H9 (cell line): ENCODE measurements at regions not wholly inside any gene's neighbourhood (a gene's known extent, or its start where the extent isn't known, plus 50 kb on each side); places are given as distances from the start of the nearest gene placed in this dataset.

Experiments
- DNase-seq: peaks from one replicate; pipeline ENCODE4 v3.0.0-alpha.2; 2017
- H2AFZ ChIP-seq: one replicate; pipeline ENCODE4 v1.6.1; 2013; ENCODE audit warnings: mild to moderate bottlenecking, low read length, control low read depth, moderate library complexity
- H2AK5ac ChIP-seq: 2 replicates; pipeline ENCODE4 v1.6.1; 2013; ENCODE audit warnings: low read length, control low read depth, mixed read lengths; ENCODE audit not compliant: insufficient read length
- H2BK120ac ChIP-seq: one replicate; pipeline ENCODE4 v1.6.1; 2013; ENCODE audit warnings: low read depth, mild to moderate bottlenecking, low read length, control low read depth, inconsistent platforms; ENCODE audit not compliant: poor library complexity, severe bottlenecking
- H2BK12ac ChIP-seq: 2 replicates; pipeline ENCODE4 v1.6.1; 2013; ENCODE audit warnings: low read length, control low read depth, mixed read lengths, low read depth; ENCODE audit not compliant: insufficient read length
- H2BK15ac ChIP-seq: 2 replicates; pipeline ENCODE4 v1.6.1; 2013; ENCODE audit warnings: low read depth, low read length, control low read depth
- H2BK20ac ChIP-seq: one replicate; pipeline ENCODE4 v1.6.1; 2013; ENCODE audit warnings: low read depth, mild to moderate bottlenecking, low read length, control low read depth, inconsistent platforms; ENCODE audit not compliant: poor library complexity, severe bottlenecking
- H2BK5ac ChIP-seq: 2 replicates; pipeline ENCODE4 v1.6.1; 2013; ENCODE audit warnings: low read length, control low read depth, mixed read lengths; ENCODE audit not compliant: insufficient read length
- H3K14ac ChIP-seq: 2 replicates; pipeline ENCODE4 v1.6.1; 2013; ENCODE audit warnings: low read length, control low read depth; ENCODE audit not compliant: insufficient read depth
- H3K18ac ChIP-seq: 2 replicates; pipeline ENCODE4 v1.6.1; 2013; ENCODE audit warnings: low read depth, mild to moderate bottlenecking, mixed read lengths, low read length, control low read depth; ENCODE audit not compliant: insufficient read length
- H3K23ac ChIP-seq: 2 replicates; pipeline ENCODE4 v1.6.1; 2013; ENCODE audit warnings: low read length, control low read depth, mixed read lengths, low read depth; ENCODE audit not compliant: insufficient read length
- H3K23me2 ChIP-seq: 2 replicates; pipeline ENCODE4 v1.6.1; 2013; ENCODE audit warnings: low read depth, mild to moderate bottlenecking, mixed read lengths, low read length, control low read depth; ENCODE audit not compliant: insufficient read length, poor library complexity, severe bottlenecking
- H3K27ac ChIP-seq: 2 replicates; pipeline ENCODE4 v1.5.1; 2013; ENCODE audit warnings: low read length, control low read depth, mixed read lengths, low read depth; ENCODE audit not compliant: insufficient read length
- H3K27me3 ChIP-seq: 2 replicates; pipeline ENCODE4 v1.6.1; 2013; ENCODE audit warnings: low read length, control low read depth, inconsistent platforms; ENCODE audit not compliant: insufficient read depth
- H3K4ac ChIP-seq: 2 replicates; pipeline ENCODE4 v1.6.1; 2013; ENCODE audit warnings: low read depth, mild to moderate bottlenecking, control low read depth, inconsistent platforms, low read length, moderate library complexity
- H3K4me1 ChIP-seq: 2 replicates; pipeline ENCODE4 v1.6.1; 2013; ENCODE audit warnings: low read length, control low read depth, inconsistent platforms; ENCODE audit not compliant: insufficient read depth
- H3K4me2 ChIP-seq: 2 replicates; pipeline ENCODE4 v1.6.1; 2013; ENCODE audit warnings: low read length, control low read depth, mixed read lengths; ENCODE audit not compliant: insufficient read length, insufficient read depth
- H3K56ac ChIP-seq: 2 replicates; pipeline ENCODE4 v1.6.1; 2013; ENCODE audit warnings: low read depth, mild to moderate bottlenecking, mixed read lengths, low read length, control low read depth; ENCODE audit not compliant: insufficient read length
- H3K79me1 ChIP-seq: 2 replicates; pipeline ENCODE4 v1.6.1; 2013; ENCODE audit warnings: low read depth, mild to moderate bottlenecking, moderate library complexity, low read length, control low read depth, inconsistent platforms; ENCODE audit not compliant: insufficient read depth, poor library complexity, severe bottlenecking
- H3K79me2 ChIP-seq: 2 replicates; pipeline ENCODE4 v1.6.1; 2013; ENCODE audit warnings: low read length, control low read depth, inconsistent platforms; ENCODE audit not compliant: insufficient read depth
- H3K9ac ChIP-seq: 2 replicates; pipeline ENCODE4 v1.6.1; 2013; ENCODE audit warnings: low read length, control low read depth, mixed read lengths; ENCODE audit not compliant: insufficient read length; ENCODE audit errors: extremely low read depth
- H3K9me3 ChIP-seq: one replicate; pipeline ENCODE4 v1.6.1; 2013; ENCODE audit warnings: low read depth, low read length, inconsistent platforms; ENCODE audit not compliant: control insufficient read depth
- H3T11ph ChIP-seq: one replicate; pipeline ENCODE4 v1.6.1; 2013; ENCODE audit warnings: mild to moderate bottlenecking, low read length, control low read depth, inconsistent platforms
- H4K20me1 ChIP-seq: one replicate; pipeline ENCODE4 v1.6.1; 2013; ENCODE audit not compliant: control insufficient read depth, insufficient read length, insufficient read depth
- H4K5ac ChIP-seq: 2 replicates; pipeline ENCODE4 v1.6.1; 2013; ENCODE audit warnings: low read depth, mild to moderate bottlenecking, mixed read lengths, low read length, control low read depth; ENCODE audit not compliant: insufficient read length
- H4K8ac ChIP-seq: replicated peaks from 2 replicates; pipeline ENCODE4 v1.6.1; 2013; ENCODE audit warnings: low read length, control low read depth, mixed read lengths, low read depth; ENCODE audit not compliant: insufficient read length
- H4K91ac ChIP-seq: 2 replicates; pipeline ENCODE4 v1.6.1; 2013; ENCODE audit warnings: low read depth, mild to moderate bottlenecking, moderate library complexity, mixed read lengths, low read length, control low read depth; ENCODE audit not compliant: insufficient read length
- H3K27ac Mint-ChIP-seq, 3 experiments: 2 replicates in 2 of 3; 3 replicates in 1 of 3; pipeline ENCODE4 v1.8.0; 2020 to 2021; ENCODE audit warnings: mixed read lengths in 3 of 3, mild to moderate bottlenecking in 1 of 3, moderate library complexity in 1 of 3
- H3K27me3 Mint-ChIP-seq: 2 replicates; pipeline ENCODE4 v1.8.0; 2021; ENCODE audit warnings: low read depth, mild to moderate bottlenecking, moderate library complexity, mixed read lengths
- H3K36me3 Mint-ChIP-seq, 3 experiments: 2 replicates in 2 of 3; 3 replicates in 1 of 3; pipeline ENCODE4 v1.8.0; 2020 to 2021; ENCODE audit warnings: low read depth in 3 of 3, mixed read lengths in 3 of 3; ENCODE audit not compliant: insufficient read depth in 1 of 3
- H3K4me1 Mint-ChIP-seq, 2 experiments: 2 replicates each; pipeline ENCODE4 v1.8.0; 2020; ENCODE audit warnings: mixed read lengths in 2 of 2
- H3K4me3 Mint-ChIP-seq, 2 experiments: 2 replicates in 1 of 2; 3 replicates in 1 of 2; pipeline ENCODE4 v1.8.0; 2020 to 2021; ENCODE audit warnings: mild to moderate bottlenecking in 2 of 2, mixed read lengths in 2 of 2, moderate library complexity in 1 of 2
- H3K9me3 Mint-ChIP-seq, 2 experiments: 2 replicates in 1 of 2; 3 replicates in 1 of 2; pipeline ENCODE4 v1.8.0; 2020; ENCODE audit warnings: mild to moderate bottlenecking in 2 of 2, mixed read lengths in 2 of 2, moderate library complexity in 1 of 2
- CTCF ChIP-seq: fragments of 200-600 bp; sonication (generic); conservative IDR thresholded peaks from 3 replicates; pipeline ENCODE4 v1.8.0; 2021; ENCODE audit warnings: antibody characterized with exemption, mild to moderate bottlenecking
- WGBS: extraction: QIAGEN DNeasy Blood & Tissue Kit; methylation state at CpG from one replicate; pipeline ENCODE4 v1.1.7; 2013; ENCODE audit warnings: missing lambda C conversion rate, low lambda C conversion rate, mixed read lengths; ENCODE audit not compliant: insufficient read length; ENCODE audit errors: extremely low coverage; 5-methylcytosine and 5-hydroxymethylcytosine counted together

GRCh38 chrX:95893636-95894035 is 791.0 kb upstream of the DIAPH2 start:
- Mint-ChIP-seq H3K4me3 (no peak overlapping the region), H3K27ac (no peak overlapping the region), H3K9me3 (no peaks in the 10 kb centered on the region), H3K4me1 (0 out of 4 replicates have a peak, but pooled peaks cover 1 to 5% of the 10 kb centered on the region in 2 experiments), H3K36me3 (no peaks in the 10 kb centered on the region; a peak in 1 of 7 replicates), H3K27me3 (no peaks in the 10 kb centered on the region)
- Histone ChIP-seq H4K5ac (no peak overlapping the region), H3K23me2 (no peaks in the 10 kb centered on the region), H3K14ac (no peak overlapping the region), H3K4ac (no peak overlapping the region), H2BK20ac (no peak overlapping the region), H3K56ac (no peak overlapping the region), H2AFZ (no peak overlapping the region), H2AK5ac (no peak overlapping the region), H3K23ac (no peak overlapping the region), H3K79me1 (no peaks in the 10 kb centered on the region), H3K79me2 (no peaks in the 10 kb centered on the region), H2BK12ac (no peak overlapping the region), H3K4me2 (no peak overlapping the region), H2BK5ac (no peak overlapping the region), H3K9ac (no peak overlapping the region), H4K8ac (no peak overlapping the region), H3K27me3 (no peaks in the 10 kb centered on the region), H3K27ac (no peak overlapping the region), H3T11ph (no peak overlapping the region), H4K20me1 (no peaks in the 10 kb centered on the region), H2BK120ac (no peak overlapping the region), H3K18ac (no peak overlapping the region), H4K91ac (no peak overlapping the region), H3K4me1 (no peaks in the 10 kb centered on the region), H2BK15ac (no peak overlapping the region), H3K9me3 (no peaks in the 10 kb centered on the region)
- TF ChIP-seq CTCF: no peak
- DNase-seq: no peak
- no CpG with 5 or more reads among the region's 2 CpGs for WGBS
